Stimulated activated CD4-positive, alpha-beta T cell treated with anti-CD3 and anti-CD28 coated beads, Interleukin-15, amount 100 ng/mL, for 48 hours (primary cell): ENCODE measurements at regions not wholly inside any gene's neighbourhood (a gene's known extent, or its start where the extent isn't known, plus 50 kb on each side); places are given as distances from the start of the nearest gene placed in this dataset.

Experiments
- DNase-seq, 2 donors: peaks; one replicate each; pipeline ENCODE4 v3.0.0-alpha.2; 2020; ENCODE audit warnings: low read depth in 2 of 2

DNA sequence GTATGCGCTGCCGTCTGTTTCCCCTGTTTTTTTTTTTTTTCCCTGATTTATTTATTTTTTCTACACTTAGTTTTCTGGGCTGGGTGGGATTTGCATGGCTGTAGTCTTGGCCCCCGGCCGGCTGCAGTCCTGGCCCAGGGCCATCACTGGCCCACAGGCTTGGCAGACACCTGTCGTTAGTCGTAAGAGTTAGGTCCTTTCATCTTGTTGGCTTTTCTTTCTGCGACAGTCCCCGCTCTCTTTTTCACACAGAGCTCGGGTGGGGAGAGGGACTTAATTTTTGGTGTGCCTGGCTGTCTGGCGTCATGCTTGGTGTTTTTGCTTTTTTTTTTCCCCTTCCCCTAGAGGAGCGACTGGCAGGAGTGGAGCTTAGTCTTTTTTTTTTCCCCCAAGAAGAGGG lies 183.4 kb downstream of the KLF13 start:
- DNase-seq, result no peak

GRCh38 chr15:31511707-31512310 lies 185.2 kb downstream of the KLF13 start:
- DNase-seq, result no peak

- no peak for DNase-seq
These were observed 186.5 kb downstream of the KLF13 start for GRCh38 chr15:31513178-31513577.

DNA sequence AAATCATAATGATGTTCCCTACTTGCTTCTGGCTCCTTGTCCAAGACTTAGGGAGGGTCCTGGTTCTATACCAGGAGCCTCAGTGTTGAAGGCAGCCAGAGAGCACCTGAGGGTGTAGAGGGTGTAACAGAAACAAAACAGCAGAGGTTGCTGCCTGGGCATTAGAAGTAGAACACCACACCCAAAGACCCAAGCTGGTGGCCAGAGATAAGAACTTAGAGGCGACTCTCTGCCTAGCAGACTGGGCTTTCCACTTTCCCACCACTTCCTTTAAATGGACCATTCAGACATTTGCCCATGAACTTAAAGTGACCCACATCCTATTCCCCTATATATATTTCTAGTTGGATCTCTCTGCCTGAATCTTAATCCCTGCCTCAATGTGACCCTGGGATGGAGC lies 189.8 kb downstream of the KLF13 start:
- DNase-seq, result no peak

DNA sequence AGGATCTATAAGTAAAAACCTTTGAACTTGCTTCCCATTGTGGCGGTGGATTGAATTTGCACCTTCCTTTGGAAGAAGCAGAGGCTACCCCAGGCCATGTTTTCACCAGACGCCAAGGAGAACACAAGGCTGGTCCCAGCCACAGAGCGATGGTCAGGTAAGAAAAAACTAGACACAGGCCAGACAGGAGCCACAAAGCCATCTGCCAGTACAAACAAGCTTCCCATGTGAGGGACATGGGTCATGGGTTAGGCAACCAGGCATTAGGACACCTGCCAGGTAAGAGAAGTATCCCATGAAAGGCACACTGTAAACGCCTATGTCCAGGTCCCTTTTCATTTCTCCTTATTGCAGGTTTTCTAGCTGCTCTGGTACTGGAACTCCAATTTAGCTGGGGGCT lies 190.2 kb downstream of the KLF13 start:
- no peak for DNase-seq

GRCh38 chr15:31517711-31518110 lies 191.1 kb downstream of the KLF13 start:
- DNase-seq, result no peak

- no peak for DNase-seq
These were observed 195.4 kb downstream of the KLF13 start for GRCh38 chr15:31522028-31522427.

- DNase-seq, result no peak
These were observed 196.5 kb downstream of the KLF13 start for GRCh38 chr15:31523027-31523654.

DNA sequence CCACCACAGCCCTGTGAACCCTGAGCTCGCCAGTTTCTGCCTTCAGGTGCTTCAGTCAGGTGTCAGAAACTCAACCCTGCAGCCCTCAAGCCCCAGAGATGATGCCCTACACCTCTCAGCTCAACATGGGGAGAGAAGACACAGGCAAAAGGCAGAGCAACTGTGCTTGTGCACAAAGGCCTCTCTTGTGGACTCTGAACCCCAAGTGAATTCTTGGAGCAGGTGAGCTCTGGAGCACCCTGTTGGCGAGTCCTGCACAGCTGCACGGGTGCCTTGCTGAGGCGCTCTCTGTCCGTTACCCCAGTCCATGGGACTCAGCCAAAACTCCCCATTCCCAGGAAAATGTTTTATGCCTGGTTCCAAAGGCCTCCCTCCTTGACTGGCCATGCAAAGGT lies 197.0 kb downstream of the KLF13 start:
- no peak for DNase-seq

GRCh38 chr15:31525185-31525695 lies 198.6 kb downstream of the KLF13 start:
- no peak for DNase-seq

- no peak for DNase-seq
These were observed 199.5 kb downstream of the KLF13 start for GRCh38 chr15:31525988-31526665.

GRCh38 chr15:31526916-31527690 lies 200.5 kb downstream of the KLF13 start:
- DNase-seq, result no peak

DNA sequence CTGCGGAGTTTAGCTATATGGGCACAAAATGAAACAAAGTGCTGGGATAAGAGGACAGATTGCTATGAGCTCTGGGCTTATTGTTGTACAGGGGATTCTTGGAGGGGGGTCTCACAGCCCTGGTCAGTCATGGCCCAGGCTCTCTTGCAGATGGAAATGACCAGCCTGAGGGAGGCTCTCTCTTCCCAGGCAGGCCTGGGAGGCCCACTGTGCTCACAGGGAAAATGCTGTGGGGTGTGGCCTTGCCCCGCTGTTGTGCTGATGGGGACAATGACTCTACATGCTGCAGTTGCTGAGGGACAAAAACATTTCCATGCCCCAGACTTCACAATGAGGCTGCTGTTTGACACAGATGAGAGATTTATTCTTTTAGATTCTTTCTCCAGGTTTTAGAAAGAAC lies 202.2 kb downstream of the KLF13 start:
- DNase-seq, result no peak

GRCh38 chr15:31537770-31538592 lies 211.3 kb downstream of the KLF13 start:
- DNase-seq, result no peak

GRCh38 chr15:31540633-31541032 lies 214.0 kb downstream of the KLF13 start:
- DNase-seq, result no peak

DNA sequence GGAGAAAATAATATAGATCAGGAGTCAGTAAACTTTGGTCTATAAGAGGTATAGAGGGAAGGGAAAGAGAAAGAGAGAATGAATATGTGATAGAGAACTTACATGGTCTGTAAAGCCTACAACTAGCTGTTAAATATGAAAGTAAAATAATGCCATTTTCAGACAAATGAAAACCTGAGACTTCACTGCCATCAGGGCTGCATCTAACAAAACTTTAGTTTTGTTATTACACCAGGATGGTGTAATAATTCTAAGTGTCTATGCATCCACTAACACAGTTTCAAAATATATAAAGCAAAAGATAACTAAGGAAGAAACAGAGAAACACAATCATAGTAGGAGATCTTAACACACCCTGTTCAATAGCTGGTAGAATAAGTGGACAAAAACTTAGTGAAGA lies 217.7 kb downstream of the KLF13 start:
- no peak for DNase-seq

DNA sequence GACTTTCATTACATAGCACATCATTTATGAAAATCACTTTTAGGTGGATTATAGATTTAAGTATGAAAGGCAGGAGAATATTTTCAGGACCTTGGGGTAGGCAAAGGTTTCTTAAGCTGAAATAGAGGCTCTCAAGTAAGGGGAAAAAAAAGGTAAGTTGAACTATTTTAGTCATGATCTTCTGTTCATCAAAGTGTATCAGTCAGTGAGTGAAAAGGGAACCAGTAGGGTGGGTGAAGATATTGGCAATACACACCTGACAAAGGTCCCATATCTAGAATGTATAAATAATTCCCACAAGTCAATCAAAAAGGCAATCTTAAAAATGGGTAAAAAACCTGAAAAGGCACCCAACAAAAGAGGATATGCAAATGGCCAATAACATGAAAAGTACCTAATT lies 218.6 kb downstream of the KLF13 start:
- DNase-seq, result no peak

- no peak for DNase-seq
These were observed 223.8 kb downstream of the KLF13 start for GRCh38 chr15:31550211-31550977.

GRCh38 chr15:31551323-31551722 lies 224.7 kb downstream of the KLF13 start:
- DNase-seq, result no peak

DNA sequence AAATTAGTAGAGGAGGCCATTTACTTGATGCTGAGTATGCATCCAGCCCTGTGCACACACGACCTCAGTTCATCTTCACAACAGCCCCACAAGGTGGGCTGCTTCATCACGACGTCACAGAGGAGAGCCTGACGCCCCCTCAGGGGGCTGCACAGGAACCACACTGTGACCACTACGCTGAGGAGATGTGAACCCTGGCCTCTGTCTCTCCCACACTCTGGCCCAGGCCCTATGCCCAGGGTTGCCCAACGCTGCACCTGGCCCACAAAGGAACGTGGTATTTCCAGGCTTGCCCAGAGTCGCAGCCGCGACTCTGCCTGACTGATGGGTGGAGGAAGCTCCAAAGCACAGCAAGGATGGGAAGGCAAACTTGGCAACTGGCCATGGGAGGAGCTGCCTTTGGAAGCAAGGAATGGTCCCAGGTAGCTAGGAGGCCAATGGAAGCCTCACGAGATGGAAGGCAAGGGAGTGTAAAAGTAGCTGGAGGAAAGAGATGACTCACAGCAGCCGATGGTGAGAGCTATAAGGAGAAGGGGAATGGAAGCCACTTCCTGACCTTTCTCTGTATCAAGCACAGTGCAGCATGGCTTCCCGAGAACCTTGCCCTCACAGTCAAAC lies 226.0 kb downstream of the KLF13 start:
- no peak for DNase-seq
